SH-SY5Y (cell line): ENCODE measurements at regions not wholly inside any gene's neighbourhood (a gene's known extent, or its start where the extent isn't known, plus 50 kb on each side); places are given as distances from the start of the nearest gene placed in this dataset.

Source experiments
- GATA2 ChIP-seq: IDR thresholded peaks from 2 replicates; pipeline ENCODE4 v1.6.1; 2011; ENCODE audit warnings: mild to moderate bottlenecking, low read depth, low read length
- GATA3 ChIP-seq: IDR thresholded peaks from 2 replicates; pipeline ENCODE4 v1.6.1; 2011; ENCODE audit warnings: low read depth, mild to moderate bottlenecking, low read length, moderate library complexity

DNA sequence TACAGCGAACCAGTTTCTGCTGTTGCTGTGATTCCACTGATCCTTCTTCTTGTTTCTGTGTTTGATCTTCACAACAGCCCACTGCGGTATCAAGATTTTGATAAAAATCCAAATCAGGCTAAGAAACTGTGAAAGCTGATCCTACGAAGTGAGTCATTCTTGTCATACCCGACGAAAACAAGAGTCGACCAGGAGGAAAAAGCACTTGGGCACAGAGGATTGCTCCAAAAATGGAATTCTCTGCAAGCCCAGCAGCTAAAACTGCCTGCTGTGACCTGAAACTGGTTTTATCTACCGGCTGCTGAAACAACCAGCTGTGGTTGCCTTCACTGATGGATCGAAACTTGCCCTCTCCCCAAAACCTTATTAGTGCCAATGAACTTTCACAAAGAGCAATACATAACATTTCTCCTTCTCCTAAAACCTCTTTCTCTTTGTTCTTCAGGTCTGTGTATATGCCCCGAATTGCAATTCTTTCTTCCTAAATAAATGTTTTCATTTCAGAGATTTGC is 607.0 kb upstream of the PRKX start:
- TF ChIP-seq GATA2 (no peak), GATA3 (no peak)
